WI38 (cell line): ENCODE measurements at regions not wholly inside any gene's neighbourhood (a gene's known extent, or its start where the extent isn't known, plus 50 kb on each side); places are given as distances from the start of the nearest gene placed in this dataset.

Experiments
- H3K4me3 ChIP-seq: 2 replicates; pipeline ENCODE4 v1.5.1; 2011; ENCODE audit warnings: low read depth, mild to moderate bottlenecking, control low read depth, low read length
- CTCF ChIP-seq: IDR thresholded peaks from 2 replicates; pipeline ENCODE4 v1.5.1; 2012; ENCODE audit warnings: low read depth, mild to moderate bottlenecking, control low read depth, low read length

- no peak for TF ChIP-seq CTCF
- H3K4me3 ChIP-seq = no peak overlapping the region
These were observed 1030.0 kb downstream of the GRM8 start for GRCh38 chr7:126222782-126223181.

DNA sequence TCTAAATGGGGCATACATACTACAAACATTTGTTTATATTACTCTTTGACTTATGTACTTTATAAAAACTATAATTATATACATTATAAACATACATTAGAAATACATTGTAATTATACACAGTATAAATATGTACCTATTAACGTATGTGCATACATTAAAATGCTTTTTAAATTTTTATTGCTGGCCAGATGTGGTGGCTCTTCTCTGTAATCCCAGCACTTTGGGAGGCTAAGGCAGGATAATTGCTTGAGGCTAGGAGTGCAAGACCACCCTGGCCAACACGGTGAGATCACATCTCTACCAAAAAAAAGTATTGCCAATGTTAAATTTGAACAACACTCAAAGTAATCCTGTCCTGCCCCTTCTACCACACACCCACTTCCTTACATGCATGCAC, 1037.0 kb downstream of the GRM8 start:
- no peak for TF ChIP-seq CTCF
- H3K4me3 ChIP-seq = no peak overlapping the region

DNA sequence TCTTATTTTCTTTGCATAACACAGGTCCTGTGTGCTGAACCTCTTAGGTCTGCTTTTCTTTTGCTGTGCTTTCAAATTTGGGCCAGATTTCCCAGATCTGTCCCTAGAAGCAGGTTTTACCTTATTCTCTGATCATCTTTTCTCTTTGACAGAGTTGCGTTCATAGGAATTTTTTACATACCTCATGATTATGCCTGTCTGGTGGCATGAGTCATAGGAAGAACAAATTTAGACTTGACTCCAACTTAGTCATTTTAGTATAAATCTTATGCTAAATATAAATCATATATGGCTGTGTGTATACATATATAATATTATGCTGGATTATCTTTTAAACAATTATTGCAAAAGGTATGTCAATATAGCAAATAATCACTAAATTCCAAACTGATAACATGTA, 1038.9 kb downstream of the GRM8 start:
- no peak overlapping the region for H3K4me3 ChIP-seq
- no peak for TF ChIP-seq CTCF

- TF ChIP-seq CTCF = no peak
- H3K4me3 ChIP-seq = no peak overlapping the region
These were observed 1040.9 kb downstream of the GRM8 start for GRCh38 chr7:126211875-126212274.

- TF ChIP-seq CTCF = no peak
- H3K4me3 ChIP-seq = no peak overlapping the region
These were observed 1042.0 kb downstream of the GRM8 start for GRCh38 chr7:126210707-126211106.

GRCh38 chr7:126203185-126203584, 1049.6 kb downstream of the GRM8 start:
- H3K4me3 ChIP-seq = no peak overlapping the region
- TF ChIP-seq CTCF = no peak

GRCh38 chr7:126202177-126202576, 1050.6 kb downstream of the GRM8 start:
- TF ChIP-seq CTCF = no peak

More at GRCh38 chr7:126202177-126202576, 1050.6 kb downstream of the GRM8 start:
- no peak overlapping the region for H3K4me3 ChIP-seq
